ENCODE measurements at regions not wholly inside any gene's neighbourhood (a gene's known extent, or its start where the extent isn't known, plus 50 kb on each side); places are given as distances from the start of the nearest gene placed in this dataset.

DNA sequence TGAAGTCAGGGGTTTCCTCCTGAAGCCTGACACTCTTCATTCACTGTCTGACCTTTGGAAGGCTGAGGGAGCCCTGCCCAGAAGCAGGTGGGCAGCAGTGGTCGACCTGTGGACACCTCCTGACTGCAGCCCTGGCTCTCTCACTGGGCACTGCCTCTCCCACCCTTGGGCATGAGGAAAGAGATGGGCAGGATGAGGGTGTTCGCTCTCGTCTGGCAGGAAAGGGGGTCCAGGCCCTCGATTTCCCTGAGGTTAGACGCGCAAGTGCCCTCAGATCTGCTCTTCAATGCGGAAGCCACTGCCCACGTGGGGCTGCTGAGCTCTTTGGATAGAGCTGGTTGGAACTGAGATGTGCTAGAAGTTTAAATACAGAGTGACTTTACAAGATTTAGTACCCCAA, 171.9 kb downstream of the AHSP start:
- no peaks in the 10 kb centered on the region for H3K9me3 ChIP-seq
- no peak overlapping the region for H3K27ac ChIP-seq
- DNase-seq (no peak), ATAC-seq (ENCODE audit: low FRiP score in 2 of 2) (no peak)
- 73 to 78% methylated on average over 7 to 8 of the region's 8 CpGs for WGBS, 2 donors
- no peak overlapping the region for H3K4me3 ChIP-seq
- H3K36me3 ChIP-seq, result peaks cover 6 to 17% (median 14%) of the 10 kb centered on the region in 4 donors
- H3K4me1 ChIP-seq, result peaks cover 7 to 23% (median 13%) of the 10 kb centered on the region in 4 donors
- no peaks in the 10 kb centered on the region for H3K27me3 ChIP-seq
- TF ChIP-seq POLR2A (IDR thresholded peaks at IDR 0.05) (no peak), EP300 (IDR thresholded peaks at IDR 0.05) (no peak), POLR2AphosphoS5 (IDR thresholded peaks at IDR 0.05) (no peak)

DNA sequence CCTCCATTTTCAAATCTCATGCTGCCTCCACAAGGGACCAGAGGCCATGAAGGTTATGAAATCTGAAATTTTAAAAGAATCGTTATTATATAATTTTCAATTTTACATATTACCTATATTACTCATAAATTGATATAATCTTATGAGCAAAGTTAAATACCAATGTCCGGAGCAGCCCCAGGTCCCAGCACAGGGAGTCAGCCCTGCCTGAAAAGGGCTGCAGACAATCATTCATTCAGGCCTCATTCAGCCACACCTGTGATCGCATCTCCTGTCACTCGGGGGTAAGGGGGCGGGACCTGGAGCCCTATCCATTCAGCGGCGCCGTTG, 172.5 kb downstream of the AHSP start:
- Histone ChIP-seq H3K27ac (peak overlapping the region; percentile 68 to 83 (median 80)), H3K9me3 (no peaks in the 10 kb centered on the region), H3K4me3 (peak overlapping the region; percentile 71 to 78 (median 74)), H3K36me3 (peaks cover 7 to 23% (median 20%) of the 10 kb centered on the region in 4 donors), H3K4me1 (peaks cover 7 to 23% (median 13%) of the 10 kb centered on the region in 4 donors), H3K27me3 (no peaks in the 10 kb centered on the region)
- ATAC-seq (ENCODE audit: low FRiP score in 2 of 2) (no peak), DNase-seq (no peak)
- WGBS, 2 donors, result 14 to 16% methylated on average over 8 of the region's 8 CpGs
- no peak for TF ChIP-seq EP300 (IDR thresholded peaks at IDR 0.05)
- TF ChIP-seq POLR2AphosphoS5 (IDR thresholded peaks at IDR 0.05), result no peak
- TF ChIP-seq, protein P1, sequence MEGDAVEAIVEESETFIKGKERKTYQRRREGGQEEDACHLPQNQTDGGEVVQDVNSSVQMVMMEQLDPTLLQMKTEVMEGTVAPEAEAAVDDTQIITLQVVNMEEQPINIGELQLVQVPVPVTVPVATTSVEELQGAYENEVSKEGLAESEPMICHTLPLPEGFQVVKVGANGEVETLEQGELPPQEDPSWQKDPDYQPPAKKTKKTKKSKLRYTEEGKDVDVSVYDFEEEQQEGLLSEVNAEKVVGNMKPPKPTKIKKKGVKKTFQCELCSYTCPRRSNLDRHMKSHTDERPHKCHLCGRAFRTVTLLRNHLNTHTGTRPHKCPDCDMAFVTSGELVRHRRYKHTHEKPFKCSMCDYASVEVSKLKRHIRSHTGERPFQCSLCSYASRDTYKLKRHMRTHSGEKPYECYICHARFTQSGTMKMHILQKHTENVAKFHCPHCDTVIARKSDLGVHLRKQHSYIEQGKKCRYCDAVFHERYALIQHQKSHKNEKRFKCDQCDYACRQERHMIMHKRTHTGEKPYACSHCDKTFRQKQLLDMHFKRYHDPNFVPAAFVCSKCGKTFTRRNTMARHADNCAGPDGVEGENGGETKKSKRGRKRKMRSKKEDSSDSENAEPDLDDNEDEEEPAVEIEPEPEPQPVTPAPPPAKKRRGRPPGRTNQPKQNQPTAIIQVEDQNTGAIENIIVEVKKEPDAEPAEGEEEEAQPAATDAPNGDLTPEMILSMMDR (IDR thresholded peaks at IDR 0.05), result no peak
- no peak for TF ChIP-seq POLR2A (IDR thresholded peaks at IDR 0.05)

DNA sequence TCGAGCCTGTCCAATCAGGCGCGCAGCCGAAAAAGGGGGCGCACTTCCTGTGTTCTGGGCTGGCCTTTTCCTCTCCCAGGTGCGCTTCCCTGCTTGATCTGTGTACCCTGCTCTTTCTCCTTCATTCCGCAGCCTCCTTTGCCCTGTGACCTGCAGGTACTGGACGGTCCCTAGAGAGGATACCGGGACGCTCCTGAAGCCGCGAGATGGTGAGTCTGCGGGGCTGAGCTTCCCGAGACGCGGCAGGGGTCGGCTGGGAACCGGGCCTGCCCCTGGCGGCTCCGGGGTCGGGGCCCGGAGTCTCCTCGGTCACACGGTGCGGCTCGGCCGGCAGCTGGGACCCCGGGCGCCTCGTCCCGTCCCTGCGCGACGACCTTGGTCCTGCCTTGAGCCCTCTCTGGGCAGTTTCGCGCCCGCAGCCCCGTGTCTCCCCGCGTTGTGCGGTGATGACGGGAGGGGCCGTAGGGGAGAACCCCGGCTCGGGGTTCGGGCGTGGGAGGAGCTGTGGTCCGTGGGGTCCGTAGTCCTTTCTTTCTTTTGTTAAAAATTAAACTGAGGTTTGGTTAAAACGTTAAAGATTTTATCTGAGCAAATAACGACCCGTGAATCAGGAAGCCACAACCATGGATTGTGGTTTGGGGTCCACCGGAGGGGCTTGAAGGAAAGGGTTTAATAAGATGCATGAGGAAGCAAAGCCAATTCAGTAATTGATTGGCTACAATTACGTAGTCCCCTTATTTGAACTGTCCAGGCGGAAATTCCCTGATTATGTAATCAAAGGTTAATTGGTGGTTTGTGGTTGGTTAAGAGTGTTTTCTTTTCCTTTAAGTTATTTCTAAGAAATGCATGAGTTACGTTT, 172.8 kb upstream of the ZNF267 start:
- peak overlapping the region; percentile 68 to 83 (median 80) for H3K27ac ChIP-seq
- no peaks in the 10 kb centered on the region for H3K9me3 ChIP-seq
- H3K36me3 ChIP-seq, result peaks cover 8 to 29% (median 25%) of the 10 kb centered on the region in 4 donors
- H3K4me3 ChIP-seq, result peak overlapping the region; percentile 71 to 78 (median 74)
- peak; percentile 85 to 88 for ATAC-seq (ENCODE audit: low FRiP score in 2 of 2)
- peak; percentile 86 to 94 for DNase-seq
- WGBS, 2 donors, result 2% methylated on average over 32 to 49 of the region's 56 CpGs
- H3K4me1 ChIP-seq, result peaks cover 7 to 23% (median 13%) of the 10 kb centered on the region in 4 donors
- no peaks in the 10 kb centered on the region for H3K27me3 ChIP-seq
- TF ChIP-seq EP300 (IDR thresholded peaks at IDR 0.05), result peak in 1 of 4 donors; percentile 37
- peak in 2 of 4 donors; percentile 28 to 66 for TF ChIP-seq POLR2A (IDR thresholded peaks at IDR 0.05)
- TF ChIP-seq, protein P1 (IDR thresholded peaks at IDR 0.05), result no peak
- peak in 1 of 2 donors; percentile 67 for TF ChIP-seq POLR2AphosphoS5 (IDR thresholded peaks at IDR 0.05)

DNA sequence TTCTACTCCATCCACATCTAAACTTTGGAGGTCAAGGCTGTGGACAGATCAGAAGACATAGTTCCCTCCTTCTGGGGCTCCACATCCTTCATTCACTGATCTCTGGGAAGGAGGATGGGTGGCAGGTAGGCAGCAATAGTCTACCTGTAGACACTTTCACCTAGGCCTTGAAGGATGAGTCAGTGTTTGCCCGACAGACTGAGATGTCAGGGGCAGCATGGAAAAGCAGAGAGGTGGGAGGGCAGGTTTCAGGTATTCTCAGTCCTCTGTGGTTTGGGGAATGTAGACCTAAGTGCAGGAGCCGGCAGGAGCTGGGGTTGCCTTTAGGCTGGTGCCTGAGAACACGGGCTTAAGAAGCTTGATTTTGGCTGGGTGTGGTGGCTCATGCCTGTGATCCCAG, 171.9 kb upstream of the ZNF267 start:
- WGBS, 2 donors, result 58 to 80% methylated on average over 1 to 3 of the region's 3 CpGs
- Histone ChIP-seq H3K9me3 (no peaks in the 10 kb centered on the region), H3K27me3 (no peaks in the 10 kb centered on the region), H3K27ac (no peak overlapping the region), H3K4me3 (peak overlapping the region in 2 of 4 donors; percentile 71 to 78), H3K36me3 (peaks cover 13 to 39% (median 31%) of the 10 kb centered on the region in 4 donors), H3K4me1 (peaks cover 7 to 23% (median 13%) of the 10 kb centered on the region in 4 donors)
- DNase-seq (no peak), ATAC-seq (ENCODE audit: low FRiP score in 2 of 2) (no peak)
- TF ChIP-seq EP300 (IDR thresholded peaks at IDR 0.05), result no peak
- TF ChIP-seq, protein P1 (IDR thresholded peaks at IDR 0.05), result no peak

DNA sequence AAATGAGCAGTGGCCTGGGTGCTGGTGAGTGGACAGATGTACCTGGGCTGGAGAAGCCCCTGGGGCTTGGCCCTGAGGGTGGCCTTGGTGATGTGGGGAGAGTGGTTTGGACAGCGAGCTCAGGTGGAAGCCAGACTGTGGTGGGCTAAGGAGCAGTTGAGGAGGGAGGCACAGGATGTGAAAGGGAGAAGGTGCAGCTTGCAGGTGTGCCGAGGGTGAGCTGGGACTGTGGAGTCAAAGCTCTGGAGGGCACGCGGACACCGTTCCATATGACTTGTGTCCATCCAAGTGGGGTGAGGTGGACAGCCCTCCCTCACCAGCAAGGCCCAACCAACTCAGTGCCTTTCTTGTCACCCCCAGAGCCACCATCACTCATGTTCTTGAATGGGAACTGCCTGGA, 170.8 kb upstream of the ZNF267 start:
- Histone ChIP-seq H3K4me1 (peaks cover 7 to 23% (median 13%) of the 10 kb centered on the region in 4 donors), H3K9me3 (no peaks in the 10 kb centered on the region), H3K4me3 (no peak overlapping the region), H3K27ac (no peak overlapping the region), H3K36me3 (peaks cover 13 to 48% (median 39%) of the 10 kb centered on the region in 4 donors), H3K27me3 (no peaks in the 10 kb centered on the region)
- DNase-seq (no peak), ATAC-seq (ENCODE audit: low FRiP score in 2 of 2) (no peak)
- no peak for TF ChIP-seq EP300 (IDR thresholded peaks at IDR 0.05)
- TF ChIP-seq, protein P1 (IDR thresholded peaks at IDR 0.05), result no peak
- WGBS, 2 donors, result 93 to 97% methylated on average over 5 of the region's 5 CpGs
